Tibial nerve (tissue), 4 donors: ENCODE measurements at regions not wholly inside any gene's neighbourhood (a gene's known extent, or its start where the extent isn't known, plus 50 kb on each side); places are given as distances from the start of the nearest gene placed in this dataset.

Source experiments
- DNase-seq, 2 donors: peaks; one replicate each; pipeline ENCODE4 v3.0.0-alpha.2; 2019; ENCODE audit warnings: low spot score in 2 of 2
- H3K27ac ChIP-seq, 4 donors: fragments of 200-600 bp; sonication (generic) in 3 of 4; one replicate each; pipeline ENCODE4 v1.5.1; 2017 to 2019; ENCODE audit warnings: mild to moderate bottlenecking in 1 of 4
- H3K27me3 ChIP-seq, 2 donors: fragments of 200-600 bp; sonication (generic) in 1 of 2; one replicate each; pipeline versions ENCODE4 v1.5.1 to v1.6.0; 2017 to 2019
- H3K36me3 ChIP-seq, 3 donors: fragments of 200-600 bp; sonication (generic); one replicate each; pipeline ENCODE4 v1.5.1; 2018 to 2019
- H3K4me1 ChIP-seq, 4 donors: fragments of 200-600 bp; sonication (generic) in 3 of 4; one replicate each; pipeline ENCODE4 v1.5.1; 2017 to 2019
- H3K4me3 ChIP-seq, 4 donors: fragments of 200-600 bp; sonication (generic) in 3 of 4; one replicate each; pipeline ENCODE4 v1.5.1; 2017 to 2019; ENCODE audit warnings: mild to moderate bottlenecking in 1 of 4, moderate library complexity in 1 of 4
- H3K9me3 ChIP-seq, 4 donors: fragments of 200-600 bp; sonication (generic) in 3 of 4; one replicate each; pipeline ENCODE4 v1.5.1; 2017 to 2019
- EP300 ChIP-seq, 2 donors: sonication (generic); formaldehyde crosslinking; IDR thresholded peaks; one replicate each; pipeline ENCODE4 v1.6.1; 2017; ENCODE audit warnings: antibody characterized with exemption in 2 of 2, mild to moderate bottlenecking in 1 of 2
- POLR2A ChIP-seq, 2 donors: fragments of 450-650 bp; IDR thresholded peaks; one replicate each; pipeline ENCODE4 v1.6.1; 2017; ENCODE audit warnings: antibody characterized with exemption in 2 of 2, mild to moderate bottlenecking in 2 of 2, moderate library complexity in 2 of 2
- whole genome bisulfite sequencing, 2 donors: methylation state at CpG; one replicate each; pipeline ENCODE4 v1.1.5; 2018; 5-methylcytosine and 5-hydroxymethylcytosine counted together
- TF ChIP-seq, protein P1 (sequence below), 5 experiments: fragments of 200-600 bp in 3 of 5; fragments of 450-650 bp in 2 of 5; sonication (generic) in 3 of 5; IDR thresholded peaks; one replicate each; pipeline ENCODE4 v1.5.1; 2016 to 2019; ENCODE audit warnings: antibody characterized with exemption in 5 of 5, mild to moderate bottlenecking in 3 of 5, moderate library complexity in 2 of 5

DNA sequence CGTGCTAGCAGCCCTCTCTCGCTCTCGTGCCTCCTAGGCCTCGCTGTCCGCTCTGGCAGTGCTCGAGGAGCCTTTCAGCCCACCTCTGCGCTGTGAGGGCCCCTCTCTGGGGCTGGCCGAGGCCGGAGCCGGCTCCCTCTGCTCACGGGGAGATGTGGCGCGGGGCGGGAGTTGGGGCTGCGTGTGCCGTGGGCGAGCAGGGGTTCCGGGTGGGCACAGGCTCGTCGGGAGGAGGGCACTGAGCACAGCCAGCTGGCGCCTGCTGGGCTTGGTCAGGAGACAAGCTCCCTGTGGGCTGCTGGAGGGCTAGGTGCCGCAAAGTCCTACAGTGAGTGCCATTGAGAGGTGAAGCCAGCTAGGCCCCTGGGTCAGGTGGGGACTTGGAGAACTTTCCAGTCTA, 994.5 kb downstream of the C4orf33 start:
- TF ChIP-seq, protein P1, sequence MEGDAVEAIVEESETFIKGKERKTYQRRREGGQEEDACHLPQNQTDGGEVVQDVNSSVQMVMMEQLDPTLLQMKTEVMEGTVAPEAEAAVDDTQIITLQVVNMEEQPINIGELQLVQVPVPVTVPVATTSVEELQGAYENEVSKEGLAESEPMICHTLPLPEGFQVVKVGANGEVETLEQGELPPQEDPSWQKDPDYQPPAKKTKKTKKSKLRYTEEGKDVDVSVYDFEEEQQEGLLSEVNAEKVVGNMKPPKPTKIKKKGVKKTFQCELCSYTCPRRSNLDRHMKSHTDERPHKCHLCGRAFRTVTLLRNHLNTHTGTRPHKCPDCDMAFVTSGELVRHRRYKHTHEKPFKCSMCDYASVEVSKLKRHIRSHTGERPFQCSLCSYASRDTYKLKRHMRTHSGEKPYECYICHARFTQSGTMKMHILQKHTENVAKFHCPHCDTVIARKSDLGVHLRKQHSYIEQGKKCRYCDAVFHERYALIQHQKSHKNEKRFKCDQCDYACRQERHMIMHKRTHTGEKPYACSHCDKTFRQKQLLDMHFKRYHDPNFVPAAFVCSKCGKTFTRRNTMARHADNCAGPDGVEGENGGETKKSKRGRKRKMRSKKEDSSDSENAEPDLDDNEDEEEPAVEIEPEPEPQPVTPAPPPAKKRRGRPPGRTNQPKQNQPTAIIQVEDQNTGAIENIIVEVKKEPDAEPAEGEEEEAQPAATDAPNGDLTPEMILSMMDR (IDR thresholded peaks at IDR 0.05), result no peak
- no peak for TF ChIP-seq POLR2A (IDR thresholded peaks at IDR 0.05)
- DNase-seq, result no peak
- Histone ChIP-seq H3K27ac (no peak overlapping the region), H3K4me1 (no peaks in the 10 kb centered on the region), H3K27me3 (no peaks in the 10 kb centered on the region), H3K9me3 (no peaks in the 10 kb centered on the region), H3K36me3 (no peaks in the 10 kb centered on the region), H3K4me3 (no peak overlapping the region)
- WGBS, 2 donors, result 96 to 97% methylated on average over 19 to 22 of the region's 22 CpGs

DNA sequence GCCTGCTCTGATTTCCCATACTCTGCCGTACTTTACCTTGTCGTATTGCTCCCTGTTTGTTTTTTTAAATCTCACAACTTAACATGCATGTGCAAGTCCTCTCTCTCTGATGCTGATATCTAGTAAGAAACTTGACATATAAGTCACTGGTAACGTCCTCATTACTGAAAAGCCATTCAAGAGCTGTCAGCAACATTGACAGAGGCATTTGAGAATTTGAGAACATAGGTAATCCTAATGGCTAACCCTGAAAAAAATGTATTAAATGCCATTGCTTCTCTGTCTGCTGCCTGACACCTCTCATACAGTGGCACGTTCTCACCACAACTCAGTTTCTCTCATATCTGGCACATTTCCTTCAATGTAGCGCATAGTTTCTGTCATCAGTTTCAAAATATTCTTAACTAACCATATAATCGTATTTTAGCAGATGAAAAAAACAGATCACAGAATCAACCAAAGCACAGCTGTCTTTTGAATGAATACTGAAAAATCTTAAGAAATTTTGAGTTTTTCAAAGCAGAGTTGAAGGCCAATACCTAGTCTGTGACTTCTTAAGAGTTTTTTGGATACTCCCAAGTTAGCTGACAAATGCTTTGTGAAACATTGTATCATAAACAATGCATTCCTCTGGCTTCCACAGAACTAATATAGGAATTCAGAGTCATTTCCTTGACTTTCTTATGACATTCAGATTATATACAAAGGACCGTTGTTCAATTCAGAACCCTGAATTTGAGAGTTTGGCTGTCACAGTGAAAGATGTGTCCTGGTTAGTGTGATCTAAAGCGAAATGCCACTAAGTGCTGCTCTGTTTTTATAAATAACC, 996.4 kb downstream of the C4orf33 start:
- H3K27ac ChIP-seq, result no peak overlapping the region
- H3K4me1 ChIP-seq, result no peaks in the 10 kb centered on the region
- 41 to 46% methylated on average over 8 of the region's 8 CpGs for WGBS, 2 donors
- H3K9me3 ChIP-seq, result no peaks in the 10 kb centered on the region
- no peak for DNase-seq
- no peak for TF ChIP-seq POLR2A (IDR thresholded peaks at IDR 0.05)
- TF ChIP-seq, protein P1 (IDR thresholded peaks at IDR 0.05), result no peak
- TF ChIP-seq EP300 (IDR thresholded peaks at IDR 0.05), result no peak
- no peak overlapping the region for H3K4me3 ChIP-seq
- no peaks in the 10 kb centered on the region for H3K27me3 ChIP-seq
- no peaks in the 10 kb centered on the region for H3K36me3 ChIP-seq

GRCh38 chr4:130099105-130099504, 1003.2 kb downstream of the C4orf33 start:
- Histone ChIP-seq H3K27me3 (no peaks in the 10 kb centered on the region), H3K4me1 (no peaks in the 10 kb centered on the region), H3K36me3 (no peaks in the 10 kb centered on the region), H3K4me3 (no peak overlapping the region), H3K9me3 (no peaks in the 10 kb centered on the region), H3K27ac (no peak overlapping the region)
- no peak for DNase-seq
- TF ChIP-seq EP300 (IDR thresholded peaks at IDR 0.05) (no peak), POLR2A (IDR thresholded peaks at IDR 0.05) (no peak)
- TF ChIP-seq, protein P1 (IDR thresholded peaks at IDR 0.05), result no peak
- WGBS, 2 donors, result 18 to 22% methylated on average over 1 of the region's 1 CpG

- Histone ChIP-seq H3K4me1 (no peaks in the 10 kb centered on the region), H3K27me3 (no peaks in the 10 kb centered on the region), H3K36me3 (no peaks in the 10 kb centered on the region), H3K9me3 (no peaks in the 10 kb centered on the region), H3K4me3 (no peak overlapping the region), H3K27ac (no peak overlapping the region)
- DNase-seq, result no peak
- TF ChIP-seq EP300 (IDR thresholded peaks at IDR 0.05) (no peak), POLR2A (IDR thresholded peaks at IDR 0.05) (no peak)
- TF ChIP-seq, protein P1 (IDR thresholded peaks at IDR 0.05), result no peak
Measured at GRCh38 chr4:130110189-130110588, 1014.2 kb downstream of the C4orf33 start.

DNA sequence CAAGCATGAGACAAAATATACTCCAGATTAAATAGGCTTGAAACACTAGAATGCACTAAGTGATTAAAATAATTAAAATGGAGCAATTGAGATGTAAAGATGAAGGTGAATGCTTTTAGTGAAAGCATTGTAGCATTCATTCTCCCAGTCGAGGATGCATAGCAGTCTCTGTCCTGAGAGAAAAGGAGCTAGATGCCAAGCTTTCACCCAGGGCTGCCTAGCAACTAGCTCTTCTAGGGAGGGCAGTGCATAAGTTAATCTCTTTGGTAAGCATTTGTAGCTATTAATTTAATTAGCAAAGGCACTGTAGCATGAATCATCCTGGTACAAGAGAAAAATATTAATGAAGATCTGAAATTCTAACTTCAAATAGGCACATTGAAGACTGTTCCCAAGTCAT, 1014.8 kb downstream of the C4orf33 start:
- WGBS, 2 donors, result 42 to 44% methylated on average over 1 of the region's 1 CpG
- Histone ChIP-seq H3K36me3 (no peaks in the 10 kb centered on the region), H3K27me3 (no peaks in the 10 kb centered on the region), H3K9me3 (no peaks in the 10 kb centered on the region), H3K4me3 (no peak overlapping the region), H3K4me1 (no peaks in the 10 kb centered on the region), H3K27ac (no peak overlapping the region)
- DNase-seq, result no peak
- no peak for TF ChIP-seq EP300 (IDR thresholded peaks at IDR 0.05)
- no peak for TF ChIP-seq POLR2A (IDR thresholded peaks at IDR 0.05)
- TF ChIP-seq, protein P1 (IDR thresholded peaks at IDR 0.05), result no peak
